ENCODE measurements at regions not wholly inside any gene's neighbourhood (a gene's known extent, or its start where the extent isn't known, plus 50 kb on each side); places are given as distances from the start of the nearest gene placed in this dataset.

DNA sequence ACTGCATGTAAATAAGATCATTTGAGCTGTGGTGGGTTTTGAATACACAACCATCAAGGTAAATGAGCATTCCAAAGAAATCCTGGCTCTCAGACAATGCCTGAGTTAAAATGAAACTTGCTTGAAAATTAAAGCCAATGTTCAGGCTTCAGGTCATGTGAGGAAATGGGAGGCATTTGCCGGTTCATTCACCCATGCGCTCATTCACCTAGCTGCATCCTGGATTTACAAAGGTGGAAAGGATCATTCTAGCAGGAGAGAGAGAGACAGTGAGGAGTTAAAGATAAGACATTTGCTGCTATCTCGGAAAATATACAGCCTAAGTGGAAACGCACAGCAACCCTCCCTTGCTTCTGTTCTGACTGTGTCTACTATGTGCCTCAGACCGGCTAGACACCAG, 143.8 kb upstream of the KLF4 start (continued):
- TF ChIP-seq, protein P1, sequence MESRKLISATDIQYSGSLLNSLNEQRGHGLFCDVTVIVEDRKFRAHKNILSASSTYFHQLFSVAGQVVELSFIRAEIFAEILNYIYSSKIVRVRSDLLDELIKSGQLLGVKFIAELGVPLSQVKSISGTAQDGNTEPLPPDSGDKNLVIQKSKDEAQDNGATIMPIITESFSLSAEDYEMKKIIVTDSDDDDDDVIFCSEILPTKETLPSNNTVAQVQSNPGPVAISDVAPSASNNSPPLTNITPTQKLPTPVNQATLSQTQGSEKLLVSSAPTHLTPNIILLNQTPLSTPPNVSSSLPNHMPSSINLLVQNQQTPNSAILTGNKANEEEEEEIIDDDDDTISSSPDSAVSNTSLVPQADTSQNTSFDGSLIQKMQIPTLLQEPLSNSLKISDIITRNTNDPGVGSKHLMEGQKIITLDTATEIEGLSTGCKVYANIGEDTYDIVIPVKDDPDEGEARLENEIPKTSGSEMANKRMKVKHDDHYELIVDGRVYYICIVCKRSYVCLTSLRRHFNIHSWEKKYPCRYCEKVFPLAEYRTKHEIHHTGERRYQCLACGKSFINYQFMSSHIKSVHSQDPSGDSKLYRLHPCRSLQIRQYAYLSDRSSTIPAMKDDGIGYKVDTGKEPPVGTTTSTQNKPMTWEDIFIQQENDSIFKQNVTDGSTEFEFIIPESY (IDR thresholded peaks at IDR 0.05; ENCODE audit: extremely low read depth, insufficient replicate concordance, low read length) = no peak
- TF ChIP-seq POLR2AphosphoS5 (IDR thresholded peaks at IDR 0.05; ENCODE audit: low read depth, low read length) (no peak), ZNF274 (IDR thresholded peaks at IDR 0.05; ENCODE audit: low read depth, low read length) (no peak), ZFX (IDR thresholded peaks at IDR 0.05) (no peak), EGR1 (IDR thresholded peaks at IDR 0.05; ENCODE audit: low read depth) (no peak), ELF1 (IDR thresholded peaks at IDR 0.05; ENCODE audit: borderline replicate concordance, low read depth) (no peak), SIN3A (IDR thresholded peaks at IDR 0.05; ENCODE audit: low read depth) (no peak)
- TF ChIP-seq, protein P2, sequence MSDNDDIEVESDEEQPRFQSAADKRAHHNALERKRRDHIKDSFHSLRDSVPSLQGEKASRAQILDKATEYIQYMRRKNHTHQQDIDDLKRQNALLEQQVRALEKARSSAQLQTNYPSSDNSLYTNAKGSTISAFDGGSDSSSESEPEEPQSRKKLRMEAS (IDR thresholded peaks at IDR 0.05) = no peak

DNA sequence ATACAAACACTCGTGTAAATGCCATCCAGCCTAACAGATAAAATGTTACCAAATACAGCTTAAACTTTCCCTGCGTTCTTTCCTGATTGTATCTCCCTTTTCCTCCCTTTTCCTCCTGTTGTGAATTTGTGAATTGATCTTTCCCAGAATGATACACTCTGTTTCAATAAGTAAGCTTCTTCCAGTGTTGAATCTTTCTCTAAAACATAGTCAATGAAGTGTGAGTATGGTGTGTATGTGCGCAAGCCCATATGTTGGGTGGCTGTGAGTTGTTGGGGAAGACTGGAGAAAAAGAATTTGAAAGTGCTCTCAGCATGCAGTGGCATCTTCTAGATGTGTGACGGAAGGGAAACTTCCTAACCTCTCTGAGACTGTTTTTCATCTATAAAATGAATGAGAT, 143.1 kb upstream of the KLF4 start:
- H3K4me1 ChIP-seq (ENCODE audit: control insufficient read depth in 1 of 2, insufficient read depth in 2 of 2, low read length in 2 of 2) = no peaks in the 10 kb centered on the region; a peak in 2 of 4 replicates
- no TSS peak for BruUV-seq (replicated peaks)
- no peak overlapping the region for H2AFZ ChIP-seq (ENCODE audit: low read depth, low read length, poor library complexity, severe bottlenecking)
- no peaks in the 10 kb centered on the region for H3K79me2 ChIP-seq (ENCODE audit: insufficient read depth, low read length)
- ATAC-seq = no peak
- ChIA-PET RAD21 (ENCODE audit: low non-redundant PET in 1 of 2, low total read pairs in 2 of 2, uncharacterized antibody in 2 of 2, unreplicated experiment in 2 of 2) (no interaction called here), CTCF (no interaction called here), POLR2A (no interaction called here)
- H3K9me3 ChIP-seq (ENCODE audit: control insufficient read depth in 1 of 2, insufficient read depth in 1 of 2, low read depth in 1 of 2, low read length in 2 of 2) = no peaks in the 10 kb centered on the region
- no peaks in the 10 kb centered on the region for H4K20me1 ChIP-seq (ENCODE audit: insufficient read depth)
- no peak for TF ChIP-seq FOSL1 (IDR thresholded peaks at IDR 0.05; ENCODE audit: low read depth)
- H3K36me3 ChIP-seq (ENCODE audit: control insufficient read depth in 1 of 2, insufficient read depth in 2 of 2, low read length in 2 of 2) = no peaks in the 10 kb centered on the region
- no peak overlapping the region for H3K27ac ChIP-seq (ENCODE audit: low read depth, low read length)
- no peak overlapping the region for H3K4me2 ChIP-seq (ENCODE audit: low read length)
- no peaks in the 10 kb centered on the region for H3K27me3 ChIP-seq (ENCODE audit: insufficient read depth, low read length)
- no peak for DNase-seq (ENCODE audit: low read depth, low spot score)
- no peak overlapping the region for H3K9ac ChIP-seq (ENCODE audit: low read length)
- no peak overlapping the region for H3K4me3 ChIP-seq (replicated peaks in 1 of 2; ENCODE audit: low read depth in 1 of 2, low read length in 2 of 2)
- intact Hi-C loops (cut with micrococcal nuclease) = no loop called here
- no peaks in the 10 kb centered on the region for H3K9me2 ChIP-seq (ENCODE audit: insufficient read depth)

Measured in HCT116 (cell line).